Cerebellar cortex (tissue), 1 donor: ENCODE measurements at regions not wholly inside any gene's neighbourhood (a gene's known extent, or its start where the extent isn't known, plus 50 kb on each side); places are given as distances from the start of the nearest gene placed in this dataset.

ENCODE experiments used
- DNase-seq: peaks from one replicate; pipeline ENCODE4 v3.0.0-alpha.2; 2015; ENCODE audit warnings: low spot score

GRCh38 chr5:98663521-98663920 is 109.9 kb upstream of the RGMB start:
- DNase-seq, result no peak

- no peak for DNase-seq
These were observed 108.7 kb upstream of the RGMB start for GRCh38 chr5:98664736-98665135.

DNA sequence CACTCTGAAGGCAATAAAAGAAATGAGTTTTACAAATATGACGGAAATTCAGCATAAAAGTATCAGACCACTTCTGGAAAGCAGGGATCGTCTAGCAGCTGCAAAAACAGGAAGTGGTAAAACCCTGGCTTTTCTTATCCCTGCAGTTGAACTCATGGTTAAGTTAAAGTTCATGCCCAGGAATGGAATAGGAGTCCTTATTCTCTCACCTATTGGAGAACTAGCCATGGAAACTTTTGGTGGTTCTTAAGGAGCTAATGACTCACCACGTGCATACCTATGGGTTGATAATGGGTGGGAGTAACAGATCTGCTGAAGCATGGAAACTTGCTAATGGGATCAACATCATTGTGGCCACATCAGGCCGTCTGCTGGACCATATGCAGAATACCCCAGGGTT is 93.5 kb upstream of the RGMB start:
- no peak for DNase-seq

- DNase-seq, result no peak
These were observed 83.5 kb upstream of the RGMB start for GRCh38 chr5:98690002-98690401.

- DNase-seq, result no peak
These were observed 78.6 kb upstream of the RGMB start for GRCh38 chr5:98694902-98695301.

- no peak for DNase-seq
These were observed 75.1 kb upstream of the RGMB start for GRCh38 chr5:98698359-98698758.

DNA sequence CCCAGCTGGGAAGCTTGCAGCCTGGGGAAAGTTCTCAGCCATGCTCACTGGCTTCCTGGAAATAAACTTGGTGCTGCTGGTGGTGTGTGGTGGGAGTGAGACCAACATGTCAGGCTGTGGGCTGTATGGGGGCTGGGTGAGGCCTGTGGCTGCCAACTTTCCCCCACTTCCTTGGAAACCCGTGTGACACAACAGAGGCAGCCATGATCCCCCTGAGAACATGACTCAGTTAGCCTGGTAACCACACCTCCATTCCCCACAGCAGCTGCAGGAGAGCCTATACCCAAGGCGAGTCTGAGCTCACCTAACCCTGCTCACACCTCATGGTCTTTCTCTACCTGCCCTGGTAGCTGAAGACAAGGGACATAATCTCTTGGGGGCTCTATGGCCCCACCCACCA is 72.7 kb upstream of the RGMB start:
- no peak for DNase-seq

DNA sequence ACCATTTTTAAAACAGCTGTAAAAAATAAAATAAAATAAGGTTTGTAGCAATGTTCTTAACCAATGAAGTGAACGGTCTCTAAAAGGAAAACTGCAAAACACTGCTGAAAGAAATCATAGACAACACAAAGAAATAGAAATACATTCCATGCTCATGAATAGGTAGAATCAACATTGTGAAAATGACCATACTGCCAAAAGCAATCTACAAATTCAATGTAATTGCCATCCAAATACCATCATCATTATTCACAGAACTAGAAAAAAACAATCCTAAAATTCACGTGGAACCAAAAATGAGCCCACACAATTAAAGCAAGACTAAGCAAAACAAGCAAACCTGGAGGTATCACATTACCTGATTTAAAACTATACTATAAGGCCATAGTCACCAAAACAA is 67.6 kb upstream of the RGMB start:
- no peak for DNase-seq

GRCh38 chr5:98709681-98710080 is 63.8 kb upstream of the RGMB start:
- no peak for DNase-seq

DNA sequence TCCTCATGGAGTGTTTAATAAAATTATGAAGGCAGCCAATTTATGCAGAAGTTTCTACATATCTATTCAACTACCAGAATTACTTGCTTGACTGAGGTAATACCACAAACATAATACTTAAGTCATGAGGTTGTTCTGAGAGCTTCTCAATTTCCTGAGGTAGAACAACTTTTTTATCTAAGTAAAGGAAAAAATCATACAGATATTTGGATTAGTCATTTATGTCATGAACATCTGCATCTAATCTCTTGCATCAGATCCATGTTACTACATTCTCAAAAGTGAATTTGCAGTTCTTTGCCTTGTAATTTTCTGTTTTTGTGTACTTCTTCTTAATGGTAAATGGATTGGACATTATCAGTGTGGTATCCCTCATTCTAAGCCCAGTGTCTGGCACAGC is 60.4 kb upstream of the RGMB start:
- DNase-seq, result no peak

DNA sequence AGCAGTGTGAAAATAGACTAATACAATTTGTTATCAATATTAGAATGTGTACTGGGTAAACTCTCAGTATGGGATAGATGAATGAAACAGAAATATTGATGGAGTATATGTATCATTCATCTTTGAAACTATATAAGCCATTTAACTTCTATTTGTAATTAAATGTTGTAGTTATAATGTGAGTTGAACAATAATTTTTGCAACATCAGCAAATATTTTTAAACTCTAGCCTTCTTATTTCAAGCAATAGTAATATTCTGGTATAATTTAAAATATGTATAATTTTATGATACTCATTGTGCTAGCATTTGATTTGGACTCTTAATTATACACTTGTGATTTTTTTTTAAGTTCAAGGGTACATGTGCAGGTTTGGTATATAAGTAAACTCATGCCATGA is 59.6 kb upstream of the RGMB start:
- no peak for DNase-seq

GRCh38 chr5:98714710-98715288 is 58.7 kb upstream of the RGMB start:
- DNase-seq, result no peak

GRCh38 chr5:98721231-98721928 is 52.1 kb upstream of the RGMB start:
- no peak for DNase-seq

- no peak for DNase-seq
These were observed 51.3 kb upstream of the RGMB start for GRCh38 chr5:98722188-98722587.

DNA sequence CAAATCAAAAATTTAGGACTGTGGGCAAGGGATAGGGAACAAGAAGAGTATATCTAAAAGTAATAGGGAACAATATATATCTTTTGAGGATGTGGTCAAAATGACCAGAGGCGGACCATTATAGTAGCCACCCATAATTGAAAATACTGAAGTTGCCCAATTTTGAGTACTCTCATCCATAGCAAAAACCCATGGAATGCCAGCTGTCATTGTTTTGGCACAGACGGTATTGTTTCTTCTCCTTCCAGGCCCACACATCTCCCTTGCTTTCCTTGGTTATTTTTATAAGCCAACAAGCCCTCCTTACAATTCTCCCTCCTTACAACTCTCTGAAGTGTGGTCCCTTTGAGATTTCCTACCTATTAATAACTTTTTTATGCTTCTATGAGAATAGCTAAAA is 50.4 kb upstream of the RGMB start:
- DNase-seq, result no peak
